T-cell (primary cell): ENCODE measurements at regions not wholly inside any gene's neighbourhood (a gene's known extent, or its start where the extent isn't known, plus 50 kb on each side); places are given as distances from the start of the nearest gene placed in this dataset.

Experiments
- ATAC-seq, 4 experiments: fragments of 200-7000 bp in 3 of 4; fragments of 150-1000 bp in 1 of 4; cut with Tn5 transposase; replicated peaks in 1 of 4; 1 replicate in 3 of 4; 2 replicates in 1 of 4; pipeline ENCODE4 v1.10.0; 2021; ENCODE audit warnings: moderate library complexity in 3 of 4, mild to moderate bottlenecking in 2 of 4, moderate number of reproducible peaks in 1 of 4
- CTCF ChIA-PET, 2 donors: fragments of 300-600 bp; sonication (Branson Sonifier 250); formaldehyde crosslinking; loops; one replicate each; lab custom pipeline; 2022; ENCODE audit warnings: antibody characterized with exemption in 2 of 2; lab: Charles Lee
- POLR2A ChIA-PET, 2 donors: fragments of 300-600 bp; sonication (Branson Sonifier 250); formaldehyde crosslinking; loops; one replicate each; lab custom pipeline; 2022; ENCODE audit warnings: antibody characterized with exemption in 2 of 2; lab: Charles Lee
- DNase-seq, 35 experiments: peaks; one replicate each; pipeline versions ENCODE4 v3.0.0 to v3.0.0-alpha.2; 2013 to 2023
- H3K27ac ChIP-seq: one replicate; pipeline ENCODE4 v1.5.1; 2013; ENCODE audit warnings: low read length
- H3K27me3 ChIP-seq, 2 experiments: replicated peaks in 1 of 2; 1 replicate in 1 of 2; 2 replicates in 1 of 2; pipeline versions ENCODE4 v1.6.1 to v1.7.0; 2013; ENCODE audit warnings: low read length in 1 of 2, mixed read lengths in 1 of 2; ENCODE audit not compliant: control insufficient read depth in 2 of 2, insufficient read depth in 2 of 2; ENCODE audit errors: extremely low read depth in 1 of 2
- H3K36me3 ChIP-seq, 2 donors: 1 replicate in 1 of 2; 2 replicates in 1 of 2; pipeline versions ENCODE4 v1.6.1 to v1.7.0; 2013; ENCODE audit warnings: low read length in 1 of 2; ENCODE audit not compliant: control insufficient read depth in 2 of 2, insufficient read depth in 1 of 2; ENCODE audit errors: extremely low read depth in 1 of 2
- H3K4me1 ChIP-seq, 2 experiments: 1 replicate in 1 of 2; 2 replicates in 1 of 2; pipeline versions ENCODE4 v1.6.1 to v1.7.0; 2013; ENCODE audit warnings: low read length in 2 of 2, mixed read lengths in 1 of 2; ENCODE audit not compliant: insufficient read depth in 2 of 2, control insufficient read depth in 1 of 2; ENCODE audit errors: extremely low read depth in 1 of 2
- H3K4me3 ChIP-seq, 2 donors: 1 replicate in 1 of 2; 2 replicates in 1 of 2; pipeline versions ENCODE4 v1.5.1 to v1.7.0; 2013; ENCODE audit warnings: mild to moderate bottlenecking in 2 of 2, low read length in 1 of 2, moderate library complexity in 1 of 2; ENCODE audit not compliant: control insufficient read depth in 1 of 2; ENCODE audit errors: extremely low read depth in 1 of 2
- H3K9me3 ChIP-seq: 2 replicates; pipeline ENCODE4 v1.7.0; 2013
- H3K27ac Mint-ChIP-seq, 2 donors: one replicate each; pipeline ENCODE4 v1.8.0; 2020 to 2021; ENCODE audit warnings: mild to moderate bottlenecking in 2 of 2, mixed read lengths in 2 of 2
- H3K27me3 Mint-ChIP-seq, 2 donors: one replicate each; pipeline ENCODE4 v1.8.0; 2021 to 2022; ENCODE audit warnings: mixed read lengths in 2 of 2
- H3K36me3 Mint-ChIP-seq: one replicate; pipeline ENCODE4 v1.8.0; 2021; ENCODE audit warnings: mixed read lengths
- H3K4me1 Mint-ChIP-seq, 3 donors: one replicate each; pipeline ENCODE4 v1.8.0; 2020 to 2022; ENCODE audit warnings: mixed read lengths in 3 of 3, mild to moderate bottlenecking in 1 of 3
- H3K4me3 Mint-ChIP-seq, 3 donors: one replicate each; pipeline ENCODE4 v1.8.0; 2020 to 2022; ENCODE audit warnings: mild to moderate bottlenecking in 3 of 3, mixed read lengths in 3 of 3, moderate library complexity in 3 of 3
- H3K9me3 Mint-ChIP-seq, 3 donors: one replicate each; pipeline ENCODE4 v1.8.0; 2020 to 2022; ENCODE audit warnings: mixed read lengths in 3 of 3
- WGBS: methylation state at CpG from one replicate; pipeline ENCODE4 v1.1.5; 2013; ENCODE audit warnings: missing lambda C conversion rate; ENCODE audit not compliant: insufficient coverage; 5-methylcytosine and 5-hydroxymethylcytosine counted together

DNA sequence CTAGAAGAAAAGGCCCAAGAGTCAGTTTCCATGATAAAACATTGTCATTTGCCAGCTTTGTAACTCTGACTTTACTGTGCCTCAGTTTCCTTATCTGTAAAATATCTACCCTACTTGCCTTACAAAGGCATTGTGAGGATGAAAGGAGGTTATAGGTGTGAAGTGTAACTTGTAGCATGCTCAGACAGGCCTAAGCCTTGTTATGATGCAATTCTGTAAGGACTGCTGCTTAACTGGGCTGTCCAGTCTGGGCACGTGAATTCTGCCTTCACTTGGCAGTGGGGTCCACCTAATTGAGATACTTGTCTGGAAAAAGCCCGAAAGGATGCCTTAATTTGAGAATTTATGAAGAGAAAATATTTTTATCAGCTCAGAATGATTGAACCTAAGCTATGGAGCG, 114.5 kb upstream of the DYRK2 start:
- DNase-seq (no peak), ATAC-seq (no peak)
- Mint-ChIP-seq H3K27me3 (no peaks in the 10 kb centered on the region), H3K27ac (no peak overlapping the region), H3K36me3 (no peaks in the 10 kb centered on the region), H3K4me1 (peaks cover 8 to 17% (median 10%) of the 10 kb centered on the region in 3 donors), H3K4me3 (no peak overlapping the region), H3K9me3 (no peaks in the 10 kb centered on the region)
- Histone ChIP-seq H3K4me1 (no peaks in the 10 kb centered on the region), H3K9me3 (no peaks in the 10 kb centered on the region), H3K36me3 (no peaks in the 10 kb centered on the region), H3K27me3 (peaks cover 0 to 2% of the 10 kb centered on the region in 2 experiments), H3K4me3 (no peak overlapping the region), H3K27ac (no peak overlapping the region)
- no CpG with 5 or more reads among the region's 3 CpGs for WGBS
- POLR2A ChIA-PET: interaction anchor here in 1 of 2 donors (0.7 kb wide), 1 partner anchor 57 kb away, joined by 3 read pairs; no protein-coding TSS in a partner anchor
- CTCF ChIA-PET: no interaction called here

DNA sequence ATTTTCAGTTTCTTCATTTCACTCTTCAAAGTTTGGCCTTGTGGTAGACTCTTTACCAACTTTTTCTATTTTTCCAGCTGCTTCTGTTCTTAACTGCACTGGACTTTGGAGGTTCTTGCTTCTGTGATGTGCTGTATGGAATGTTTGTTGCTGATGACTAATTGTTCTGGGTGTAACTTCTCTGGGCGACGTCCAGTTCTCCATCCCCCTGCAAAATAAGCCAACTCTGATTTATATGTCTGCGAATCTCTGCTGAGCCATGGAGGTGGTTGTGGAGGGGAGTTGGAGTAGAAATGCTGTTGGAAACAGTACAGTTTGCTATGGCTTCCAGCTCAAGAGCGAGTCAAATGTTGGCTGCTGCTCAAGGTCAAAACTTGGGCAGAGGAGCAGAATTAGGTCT, 113.9 kb upstream of the DYRK2 start:
- Histone ChIP-seq H3K4me1 (no peaks in the 10 kb centered on the region), H3K4me3 (no peak overlapping the region), H3K27me3 (peaks cover 0 to 2% of the 10 kb centered on the region in 2 experiments), H3K36me3 (no peaks in the 10 kb centered on the region), H3K9me3 (no peaks in the 10 kb centered on the region), H3K27ac (no peak overlapping the region)
- H3K9me3 Mint-ChIP-seq: no peaks in the 10 kb centered on the region
- ATAC-seq: no peak
- H3K4me3 Mint-ChIP-seq: no peak overlapping the region
- no peak for DNase-seq
- no peaks in the 10 kb centered on the region for H3K27me3 Mint-ChIP-seq
- 100% methylated on average over 1 of the region's 4 CpGs for WGBS
- CTCF ChIA-PET: no interaction called here
- no peak overlapping the region for H3K27ac Mint-ChIP-seq
- POLR2A ChIA-PET: interaction anchor here in 1 of 2 donors (0.7 kb wide), 1 partner anchor 56 kb away, joined by 3 read pairs; no protein-coding TSS in a partner anchor
- peaks cover 10 to 14% (median 13%) of the 10 kb centered on the region in 3 donors for H3K4me1 Mint-ChIP-seq
- H3K36me3 Mint-ChIP-seq: no peaks in the 10 kb centered on the region

DNA sequence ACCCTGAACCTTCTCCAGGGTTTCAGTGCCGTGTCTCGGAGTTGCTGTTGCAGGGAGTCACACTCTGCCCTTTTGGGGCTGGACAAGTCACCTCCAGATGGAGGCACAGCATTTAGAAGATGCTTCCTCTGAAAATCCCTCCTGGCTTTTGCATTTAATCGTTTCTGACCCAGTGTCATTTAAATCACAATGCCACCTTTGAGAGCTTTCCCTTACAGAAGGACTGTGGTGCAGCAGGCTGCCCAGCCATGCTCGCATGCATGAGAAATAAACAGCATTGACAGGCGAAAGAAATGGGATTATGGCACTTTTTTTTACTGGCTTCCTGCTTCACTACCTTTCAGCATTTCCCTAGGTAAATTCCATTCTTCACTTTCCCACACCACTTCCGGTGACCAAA, 113.4 kb upstream of the DYRK2 start:
- Mint-ChIP-seq H3K9me3 (no peaks in the 10 kb centered on the region), H3K27me3 (no peaks in the 10 kb centered on the region), H3K4me3 (no peak overlapping the region), H3K27ac (no peak overlapping the region), H3K4me1 (peaks cover 10 to 17% (median 14%) of the 10 kb centered on the region in 3 donors), H3K36me3 (no peaks in the 10 kb centered on the region)
- Histone ChIP-seq H3K4me1 (no peaks in the 10 kb centered on the region), H3K9me3 (no peaks in the 10 kb centered on the region), H3K27me3 (peaks cover 0 to under 1% of the 10 kb centered on the region in 2 experiments), H3K27ac (no peak overlapping the region), H3K4me3 (no peak overlapping the region), H3K36me3 (no peaks in the 10 kb centered on the region)
- WGBS: 65% methylated on average over 2 of the region's 6 CpGs
- DNase-seq (no peak), ATAC-seq (no peak)
- POLR2A ChIA-PET: interaction anchor here in 1 of 2 donors (0.5 kb wide), 1 partner anchor 75 kb away, joined by 3 read pairs; no protein-coding TSS in a partner anchor
- CTCF ChIA-PET: no interaction called here

DNA sequence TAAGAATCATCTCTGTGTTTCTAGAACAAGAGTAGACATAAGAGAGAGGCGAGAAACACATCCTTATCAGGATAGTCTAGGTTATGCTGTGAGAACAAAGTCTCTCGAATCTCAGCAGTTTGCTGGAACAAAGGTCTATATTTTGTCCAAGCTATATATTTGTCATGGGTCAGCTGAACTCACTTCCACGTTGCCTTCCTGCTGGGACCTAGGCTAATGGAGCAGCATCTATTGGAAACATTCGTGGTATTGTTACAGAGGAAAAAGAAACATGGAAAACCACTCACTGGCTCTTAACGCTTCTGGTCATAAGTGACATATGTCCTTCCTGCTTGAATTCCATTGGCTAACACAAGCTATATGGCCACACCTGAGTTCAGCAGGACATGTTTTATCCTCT, 112.6 kb upstream of the DYRK2 start:
- Mint-ChIP-seq H3K36me3 (no peaks in the 10 kb centered on the region), H3K4me3 (no peak overlapping the region), H3K9me3 (no peaks in the 10 kb centered on the region), H3K27me3 (no peaks in the 10 kb centered on the region), H3K4me1 (peaks cover 15 to 19% (median 18%) of the 10 kb centered on the region in 3 donors), H3K27ac (no peak overlapping the region)
- POLR2A ChIA-PET: interaction anchor here in 1 of 2 donors (0.5 to 0.7 kb wide), 3 partner anchors 74 to 122 kb away, joined by 3 to 4 read pairs (median 4); no protein-coding TSS in a partner anchor
- Histone ChIP-seq H3K36me3 (no peaks in the 10 kb centered on the region), H3K9me3 (no peaks in the 10 kb centered on the region), H3K4me3 (no peak overlapping the region), H3K27ac (no peak overlapping the region), H3K4me1 (no peaks in the 10 kb centered on the region), H3K27me3 (no peaks in the 10 kb centered on the region)
- ATAC-seq: no peak
- WGBS: 62% methylated on average over 4 of the region's 5 CpGs
- DNase-seq: no peak
- CTCF ChIA-PET: no interaction called here

DNA sequence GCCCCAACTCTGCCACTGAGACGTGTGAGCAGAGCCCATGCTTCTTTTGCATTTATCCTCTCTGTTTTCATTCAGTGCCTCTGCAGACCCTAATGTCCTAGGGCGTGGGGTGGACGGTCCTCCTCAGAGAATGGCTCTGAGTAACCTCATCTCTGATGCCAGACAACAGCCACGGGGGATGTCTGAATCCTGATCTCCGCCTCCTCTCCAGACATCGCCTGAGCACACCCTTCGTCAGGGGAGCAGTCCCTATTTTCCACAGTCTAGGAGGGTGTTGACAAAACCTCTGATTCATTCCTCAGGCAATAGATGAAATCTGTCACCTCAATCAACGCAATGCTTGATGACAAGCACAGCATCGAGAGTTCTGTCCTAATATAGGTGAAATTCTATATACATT, 109.2 kb upstream of the DYRK2 start:
- H3K4me1 ChIP-seq: peaks cover 0 to 3% of the 10 kb centered on the region in 2 experiments
- ChIA-PET POLR2A (no interaction called here), CTCF (no interaction called here)
- H3K4me3 ChIP-seq: no peak overlapping the region
- no peaks in the 10 kb centered on the region for H3K9me3 ChIP-seq
- H3K9me3 Mint-ChIP-seq: no peaks in the 10 kb centered on the region
- no peak overlapping the region for H3K4me3 Mint-ChIP-seq
- ATAC-seq (no peak), DNase-seq (no peak)
- no peaks in the 10 kb centered on the region for H3K27me3 ChIP-seq
- no peak overlapping the region for H3K27ac Mint-ChIP-seq
- H3K27me3 Mint-ChIP-seq: no peaks in the 10 kb centered on the region
- H3K4me1 Mint-ChIP-seq: peaks cover 34 to 41% (median 40%) of the 10 kb centered on the region in 3 donors
- WGBS: 81% methylated on average over 7 of the region's 9 CpGs
- no peak overlapping the region for H3K27ac ChIP-seq
- no peaks in the 10 kb centered on the region for H3K36me3 ChIP-seq
- no peaks in the 10 kb centered on the region for H3K36me3 Mint-ChIP-seq

DNA sequence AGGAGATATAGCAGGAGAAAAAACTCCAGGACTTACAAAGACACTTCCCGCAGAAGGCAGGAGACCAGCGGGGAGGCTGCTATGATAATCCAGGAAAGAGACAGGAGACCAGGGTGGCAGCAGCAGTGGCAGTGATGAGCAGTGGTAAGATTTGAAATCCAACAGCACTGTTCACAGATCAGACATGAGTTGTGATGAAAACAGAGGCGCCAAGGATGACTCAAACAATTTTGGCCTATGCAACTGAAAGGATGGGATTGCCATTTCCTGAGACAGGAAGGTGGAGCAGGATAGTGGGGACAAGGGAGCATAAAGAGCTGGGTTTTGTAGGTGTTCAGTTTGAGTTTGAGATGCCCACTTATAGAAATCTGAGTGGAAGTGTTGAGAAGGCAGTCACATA, 108.6 kb upstream of the DYRK2 start:
- Histone ChIP-seq H3K4me3 (no peak overlapping the region), H3K36me3 (no peaks in the 10 kb centered on the region), H3K9me3 (no peaks in the 10 kb centered on the region), H3K4me1 (peaks cover 0 to 3% of the 10 kb centered on the region in 2 experiments), H3K27me3 (no peaks in the 10 kb centered on the region), H3K27ac (no peak overlapping the region)
- Mint-ChIP-seq H3K27ac (no peak overlapping the region), H3K9me3 (no peaks in the 10 kb centered on the region), H3K4me3 (no peak overlapping the region), H3K4me1 (peaks cover 35 to 42% (median 40%) of the 10 kb centered on the region in 3 donors), H3K27me3 (no peaks in the 10 kb centered on the region), H3K36me3 (no peaks in the 10 kb centered on the region)
- CTCF ChIA-PET: no interaction called here
- 100% methylated on average over 3 of the region's 3 CpGs for WGBS
- POLR2A ChIA-PET: no interaction called here
- DNase-seq (no peak), ATAC-seq (no peak)
